Keratinocyte (primary cell): ENCODE measurements at regions not wholly inside any gene's neighbourhood (a gene's known extent, or its start where the extent isn't known, plus 50 kb on each side); places are given as distances from the start of the nearest gene placed in this dataset.

Source experiments
- DNase-seq: peaks from one replicate; pipeline ENCODE4 v3.0.0-alpha.2; 2011; ENCODE audit warnings: low read depth, missing footprints, low spot score
- FAIRE-seq: peaks from 2 replicates; lab custom pipeline; 2011; peaks lifted over from hg19 to GRCh38; lab: Jason Lieb, UNC
- H2AFZ ChIP-seq: 2 replicates; pipeline ENCODE4 v1.6.0; 2012; ENCODE audit warnings: low read length, control low read depth, inconsistent platforms; ENCODE audit not compliant: control insufficient read depth
- H3K27ac ChIP-seq: 2 replicates; pipeline ENCODE4 v1.5.1; 2011; ENCODE audit warnings: low read length; ENCODE audit not compliant: control insufficient read depth, insufficient read depth
- H3K27me3 ChIP-seq: 3 replicates; pipeline ENCODE4 v1.6.0; 2011; ENCODE audit warnings: low read length; ENCODE audit not compliant: control insufficient read depth, insufficient read depth; ENCODE audit errors: extremely low read depth
- H3K36me3 ChIP-seq, 2 experiments: 2 replicates in 1 of 2; 3 replicates in 1 of 2; pipeline ENCODE4 v1.5.1; 2011; ENCODE audit warnings: low read length in 2 of 2, mild to moderate bottlenecking in 1 of 2; ENCODE audit not compliant: control insufficient read depth in 2 of 2, insufficient read depth in 2 of 2; ENCODE audit errors: extremely low read depth in 1 of 2
- H3K4me1 ChIP-seq: 3 replicates; pipeline ENCODE4 v1.5.1; 2011; ENCODE audit warnings: low read length; ENCODE audit not compliant: control insufficient read depth, insufficient read depth; ENCODE audit errors: extremely low read depth
- H3K4me2 ChIP-seq: 3 replicates; pipeline ENCODE4 v1.6.0; 2011; ENCODE audit warnings: low read depth, low read length; ENCODE audit not compliant: control insufficient read depth, insufficient read depth; ENCODE audit errors: extremely low read depth
- H3K4me3 ChIP-seq, 3 experiments: fragments of 200-600 bp in 1 of 3; sonication (generic) in 1 of 3; 2 replicates in 2 of 3; 3 replicates in 1 of 3; pipeline ENCODE4 v1.5.1; 2011 to 2016; ENCODE audit warnings: low read length in 3 of 3, mild to moderate bottlenecking in 3 of 3, control low read depth in 2 of 3, inconsistent platforms in 1 of 3, low read depth in 1 of 3, mixed read lengths in 1 of 3, mixed run types in 1 of 3, moderate library complexity in 1 of 3; ENCODE audit not compliant: control insufficient read depth in 2 of 3, insufficient read depth in 2 of 3; ENCODE audit errors: extremely low read depth in 1 of 3
- H3K79me2 ChIP-seq: 2 replicates; pipeline ENCODE4 v1.6.0; 2012; ENCODE audit warnings: low read length; ENCODE audit not compliant: control insufficient read depth, insufficient read depth
- H3K9ac ChIP-seq: 3 replicates; pipeline ENCODE4 v1.6.0; 2011; ENCODE audit warnings: low read length; ENCODE audit not compliant: control insufficient read depth, insufficient read depth; ENCODE audit errors: extremely low read depth
- H3K9me1 ChIP-seq: 3 replicates; pipeline ENCODE4 v1.6.0; 2011; ENCODE audit warnings: low read length; ENCODE audit not compliant: control insufficient read depth, insufficient read depth; ENCODE audit errors: extremely low read depth
- H3K9me3 ChIP-seq: 2 replicates; pipeline ENCODE4 v1.5.1; 2012; ENCODE audit warnings: low read depth, low read length; ENCODE audit not compliant: control insufficient read depth
- H4K20me1 ChIP-seq: 3 replicates; pipeline ENCODE4 v1.6.0; 2011; ENCODE audit warnings: low read length; ENCODE audit not compliant: control insufficient read depth, insufficient read depth; ENCODE audit errors: extremely low read depth
- CTCF ChIP-seq, 3 experiments: IDR thresholded peaks in 1 of 3; conservative IDR thresholded peaks in 1 of 3; optimal IDR thresholded peaks in 1 of 3; 2 replicates in 2 of 3; 3 replicates in 1 of 3; pipeline versions ENCODE3 to v1.5.1; 2011; ENCODE audit warnings: low read length in 3 of 3, mild to moderate bottlenecking in 3 of 3, moderate library complexity in 2 of 3, control low read depth in 1 of 3, inconsistent platforms in 1 of 3; ENCODE audit not compliant: insufficient read depth in 2 of 3; ENCODE audit errors: extremely low read depth in 1 of 3
- EZH2 ChIP-seq: IDR thresholded peaks from one replicate; pipeline ENCODE4 v1.6.1; 2012; ENCODE audit warnings: inconsistent platforms, mild to moderate bottlenecking, low read length, moderate library complexity
- dilution Hi-C: fragments of 300-500 bp; cut with MboI; formaldehyde crosslinking; loops from one replicate; pipeline ENCODE4 v1.7.0; 2020; ENCODE audit warnings: low sequenced_read_pairs; ENCODE audit not compliant: extremely low pct_ligation_motif_present

DNA sequence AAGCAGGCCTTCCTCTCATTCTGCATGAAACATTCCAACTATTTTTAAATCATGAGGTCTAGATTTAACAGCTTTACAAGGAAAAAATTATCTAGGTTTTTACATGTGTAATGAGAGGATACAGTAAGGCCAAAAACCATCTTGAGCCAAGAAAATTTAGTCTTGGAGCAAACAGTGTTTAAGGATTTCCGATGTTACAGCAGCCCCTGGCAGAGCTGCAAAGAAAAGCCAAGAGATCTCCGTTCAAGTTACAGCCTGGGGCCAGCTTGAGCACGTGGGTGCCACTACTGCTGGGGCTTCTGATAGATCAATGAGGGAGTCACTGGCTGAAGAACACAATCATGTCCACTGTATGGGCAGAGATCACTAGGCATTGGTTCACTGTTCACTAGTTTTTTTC is 156.2 kb downstream of the EVX1 start:
- H3K9me1 ChIP-seq = no peaks in the 10 kb centered on the region
- no peak overlapping the region for H3K4me3 ChIP-seq
- no peaks in the 10 kb centered on the region for H3K36me3 ChIP-seq
- dilution Hi-C loops = no loop called here
- H3K4me2 ChIP-seq = no peak overlapping the region
- peaks cover 15% of the 10 kb centered on the region for H3K27me3 ChIP-seq
- no peaks in the 10 kb centered on the region for H3K9me3 ChIP-seq
- H3K27ac ChIP-seq = no peak overlapping the region
- H3K79me2 ChIP-seq = no peaks in the 10 kb centered on the region
- DNase-seq = no peak
- no peaks in the 10 kb centered on the region for H3K4me1 ChIP-seq
- H4K20me1 ChIP-seq = no peaks in the 10 kb centered on the region
- no peak for TF ChIP-seq EZH2
- no peak for TF ChIP-seq CTCF (optimal IDR thresholded peaks at IDR 0.05 in 1 of 3, IDR thresholded peaks at IDR 0.05 in 1 of 3, conservative IDR thresholded peaks at IDR 0.05 in 1 of 3; ENCODE audit: extremely low read depth in 1 of 3, insufficient read depth in 2 of 3, low read length in 3 of 3)
- FAIRE-seq = no peak
- H2AFZ ChIP-seq = no peak overlapping the region
- H3K9ac ChIP-seq = no peak overlapping the region

GRCh38 chr7:27399791-27400567 is 157.4 kb downstream of the EVX1 start:
- Histone ChIP-seq H3K27me3 (peaks cover 10% of the 10 kb centered on the region), H4K20me1 (no peaks in the 10 kb centered on the region), H3K9me3 (no peaks in the 10 kb centered on the region), H3K4me2 (no peak overlapping the region), H3K4me3 (no peak overlapping the region), H3K4me1 (no peaks in the 10 kb centered on the region), H3K9me1 (no peaks in the 10 kb centered on the region), H3K27ac (no peak overlapping the region), H2AFZ (no peak overlapping the region), H3K36me3 (no peaks in the 10 kb centered on the region), H3K9ac (no peak overlapping the region), H3K79me2 (no peaks in the 10 kb centered on the region)
- dilution Hi-C loops = no loop called here
- DNase-seq (no peak), FAIRE-seq (no peak)
- no peak for TF ChIP-seq CTCF (optimal IDR thresholded peaks at IDR 0.05 in 1 of 3, IDR thresholded peaks at IDR 0.05 in 1 of 3, conservative IDR thresholded peaks at IDR 0.05 in 1 of 3; ENCODE audit: extremely low read depth in 1 of 3, insufficient read depth in 2 of 3, low read length in 3 of 3)
- TF ChIP-seq EZH2 = no peak
